Lower leg skin (tissue), 3 donors: ENCODE measurements at regions not wholly inside any gene's neighbourhood (a gene's known extent, or its start where the extent isn't known, plus 50 kb on each side); places are given as distances from the start of the nearest gene placed in this dataset.

Source experiments
- POLR2A ChIP-seq, 2 donors: fragments of 450-650 bp; IDR thresholded peaks; one replicate each; pipeline ENCODE4 v1.6.1; 2016 to 2017; ENCODE audit warnings: antibody characterized with exemption in 2 of 2, mild to moderate bottlenecking in 1 of 2, moderate library complexity in 1 of 2
- TF ChIP-seq, protein P1 (sequence below), 3 donors: fragments of 450-650 bp; IDR thresholded peaks; one replicate each; pipeline ENCODE4 v1.5.1; 2016; ENCODE audit warnings: antibody characterized with exemption in 3 of 3, mild to moderate bottlenecking in 3 of 3, moderate library complexity in 2 of 3

GRCh38 chr1:29639741-29640427 is 403.6 kb downstream of the PTPRU start:
- TF ChIP-seq, protein P1, sequence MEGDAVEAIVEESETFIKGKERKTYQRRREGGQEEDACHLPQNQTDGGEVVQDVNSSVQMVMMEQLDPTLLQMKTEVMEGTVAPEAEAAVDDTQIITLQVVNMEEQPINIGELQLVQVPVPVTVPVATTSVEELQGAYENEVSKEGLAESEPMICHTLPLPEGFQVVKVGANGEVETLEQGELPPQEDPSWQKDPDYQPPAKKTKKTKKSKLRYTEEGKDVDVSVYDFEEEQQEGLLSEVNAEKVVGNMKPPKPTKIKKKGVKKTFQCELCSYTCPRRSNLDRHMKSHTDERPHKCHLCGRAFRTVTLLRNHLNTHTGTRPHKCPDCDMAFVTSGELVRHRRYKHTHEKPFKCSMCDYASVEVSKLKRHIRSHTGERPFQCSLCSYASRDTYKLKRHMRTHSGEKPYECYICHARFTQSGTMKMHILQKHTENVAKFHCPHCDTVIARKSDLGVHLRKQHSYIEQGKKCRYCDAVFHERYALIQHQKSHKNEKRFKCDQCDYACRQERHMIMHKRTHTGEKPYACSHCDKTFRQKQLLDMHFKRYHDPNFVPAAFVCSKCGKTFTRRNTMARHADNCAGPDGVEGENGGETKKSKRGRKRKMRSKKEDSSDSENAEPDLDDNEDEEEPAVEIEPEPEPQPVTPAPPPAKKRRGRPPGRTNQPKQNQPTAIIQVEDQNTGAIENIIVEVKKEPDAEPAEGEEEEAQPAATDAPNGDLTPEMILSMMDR (IDR thresholded peaks at IDR 0.05), result no peak
- TF ChIP-seq POLR2A (IDR thresholded peaks at IDR 0.05), result no peak
